Middle frontal gyrus (tissue), 1 donor: ENCODE measurements at regions not wholly inside any gene's neighbourhood (a gene's known extent, or its start where the extent isn't known, plus 50 kb on each side); places are given as distances from the start of the nearest gene placed in this dataset.

Experiments
- DNase-seq: peaks from one replicate; pipeline ENCODE4 v3.0.0-alpha.2; 2015; ENCODE audit warnings: low spot score; ENCODE audit errors: extremely low spot score

DNA sequence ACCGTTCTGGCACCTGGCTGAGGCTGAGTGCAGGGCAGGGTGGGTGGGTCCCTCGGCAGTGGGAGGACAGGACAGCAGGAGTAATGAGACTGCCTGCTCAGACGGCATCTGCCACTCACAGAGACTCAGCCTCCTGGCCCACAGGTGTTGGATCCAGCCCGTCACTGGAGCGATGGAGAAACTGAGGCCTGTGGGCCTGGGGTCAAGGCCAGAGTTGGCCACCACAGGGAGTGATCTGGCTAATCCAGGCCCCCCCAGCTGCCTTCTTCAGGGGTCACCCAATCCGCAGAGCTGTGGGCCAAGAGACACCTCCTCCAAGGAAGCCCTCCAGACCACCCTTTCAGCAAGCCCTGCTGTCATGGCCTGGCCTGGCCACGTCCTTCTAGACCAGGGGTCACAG, 103.7 kb upstream of the VSTM2B start:
- no peak for DNase-seq

DNA sequence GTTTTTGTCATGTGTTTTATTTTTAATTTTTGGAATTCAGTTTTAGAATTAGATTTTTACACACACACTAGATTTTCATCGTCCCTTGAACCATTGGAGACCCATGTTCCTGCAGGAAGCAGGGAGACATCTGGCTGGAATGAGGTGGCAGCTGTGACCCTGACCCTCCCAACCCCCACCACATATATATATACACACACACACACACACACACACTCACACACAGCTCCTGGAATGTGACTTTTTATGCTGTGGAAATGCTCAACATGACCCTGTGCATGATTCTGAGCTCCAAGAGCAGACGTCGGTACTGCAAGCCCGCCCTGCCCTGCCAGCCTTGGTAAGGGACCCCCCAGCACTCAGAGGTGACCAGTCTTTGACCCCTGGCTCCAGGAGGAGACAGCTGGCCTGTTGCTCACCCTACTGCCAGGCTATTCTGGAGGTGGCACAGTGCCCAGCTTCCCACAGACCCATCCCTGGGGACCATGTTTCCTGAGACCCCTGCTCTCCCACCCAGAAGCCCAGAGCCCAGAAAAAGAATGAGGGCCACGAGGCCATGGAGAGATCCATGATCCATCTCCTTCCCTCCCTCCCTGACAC, 103.2 kb upstream of the VSTM2B start:
- DNase-seq, result no peak

GRCh38 chr19:29428071-29428470, 97.7 kb upstream of the VSTM2B start:
- no peak for DNase-seq

DNA sequence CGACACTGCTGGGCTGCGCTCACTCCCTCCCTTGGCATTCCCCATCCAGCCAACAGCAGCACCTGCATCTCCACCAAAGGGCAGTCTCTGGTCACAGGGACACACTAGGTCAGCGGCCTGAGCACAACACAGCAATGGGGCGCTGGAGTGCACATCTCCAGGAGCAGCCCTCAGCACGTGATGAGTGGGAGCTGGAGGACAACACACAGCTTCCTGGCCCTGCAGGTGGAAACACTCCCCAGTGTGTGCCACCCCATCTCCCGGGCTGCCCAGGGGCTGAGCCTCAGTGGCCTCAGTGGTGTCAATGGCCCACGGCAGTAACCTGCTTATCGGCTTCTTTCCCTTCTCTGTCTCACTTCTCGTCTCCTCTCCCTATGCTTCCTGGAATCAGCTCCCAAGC, 96.8 kb upstream of the VSTM2B start:
- DNase-seq, result no peak

DNA sequence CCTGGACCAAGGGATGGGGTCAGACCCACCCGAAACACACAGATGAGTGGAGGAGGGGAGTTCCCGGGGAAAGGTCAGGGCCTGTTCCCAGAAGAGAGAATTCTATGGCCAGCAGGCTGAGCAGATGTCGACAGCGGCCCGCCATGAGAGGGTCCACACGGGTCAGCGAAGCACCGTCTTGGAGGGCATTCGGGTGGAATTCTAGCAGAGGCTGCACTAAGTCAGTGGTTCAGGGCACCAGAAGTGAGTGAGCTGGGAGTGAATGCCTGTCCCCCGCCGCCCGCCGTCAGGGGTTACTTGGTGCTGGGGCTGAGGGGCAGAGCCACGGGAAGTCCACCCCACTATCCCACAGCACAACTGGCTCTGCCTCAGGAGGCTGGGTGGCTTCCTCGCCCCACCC, 96.2 kb upstream of the VSTM2B start:
- DNase-seq, result no peak

GRCh38 chr19:29431332-29431731, 94.5 kb upstream of the VSTM2B start:
- no peak for DNase-seq

DNA sequence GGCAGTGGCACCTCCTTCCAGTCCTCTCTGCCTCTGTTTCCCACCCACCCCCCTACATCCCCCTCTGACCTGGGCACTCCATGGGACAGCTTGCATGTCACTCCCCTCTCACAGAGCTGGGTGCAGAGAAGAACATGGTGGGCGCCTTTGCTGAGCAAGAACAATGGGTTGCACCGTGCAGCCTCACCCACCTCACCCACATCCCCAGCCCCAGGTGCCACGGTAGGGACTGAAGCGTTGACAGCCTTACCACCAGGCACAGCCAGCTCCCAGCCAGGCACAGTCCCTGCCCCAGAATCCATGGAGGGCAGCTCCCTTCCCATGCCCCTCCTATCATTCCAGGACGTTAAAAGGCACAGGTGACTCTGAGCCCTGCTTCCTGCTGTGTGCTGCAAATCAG, 93.1 kb upstream of the VSTM2B start:
- no peak for DNase-seq

DNA sequence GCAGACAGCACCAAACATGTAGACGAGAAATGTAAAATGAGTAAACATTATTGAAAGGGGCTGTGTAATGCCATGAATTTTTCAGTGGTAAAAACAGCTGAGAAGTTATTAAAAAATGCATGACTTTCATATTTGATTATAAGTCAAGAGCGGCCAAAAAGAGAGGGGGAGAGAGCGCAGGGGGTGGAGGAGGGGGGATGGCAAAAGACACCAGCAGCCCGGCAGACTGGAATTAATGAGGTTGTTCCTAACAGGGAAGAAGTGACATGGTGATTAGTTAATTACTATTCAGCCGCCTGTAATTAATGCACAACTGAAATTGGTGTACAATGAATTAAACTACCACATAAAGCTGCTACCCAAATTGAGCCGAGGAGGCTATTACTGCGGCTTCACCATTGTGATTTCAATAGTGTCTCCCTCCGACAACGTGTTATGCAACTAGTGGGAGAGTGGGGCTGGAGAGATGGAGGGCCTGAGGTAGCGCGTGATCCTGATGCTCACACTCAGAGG, 89.1 kb upstream of the VSTM2B start:
- DNase-seq, result no peak

DNA sequence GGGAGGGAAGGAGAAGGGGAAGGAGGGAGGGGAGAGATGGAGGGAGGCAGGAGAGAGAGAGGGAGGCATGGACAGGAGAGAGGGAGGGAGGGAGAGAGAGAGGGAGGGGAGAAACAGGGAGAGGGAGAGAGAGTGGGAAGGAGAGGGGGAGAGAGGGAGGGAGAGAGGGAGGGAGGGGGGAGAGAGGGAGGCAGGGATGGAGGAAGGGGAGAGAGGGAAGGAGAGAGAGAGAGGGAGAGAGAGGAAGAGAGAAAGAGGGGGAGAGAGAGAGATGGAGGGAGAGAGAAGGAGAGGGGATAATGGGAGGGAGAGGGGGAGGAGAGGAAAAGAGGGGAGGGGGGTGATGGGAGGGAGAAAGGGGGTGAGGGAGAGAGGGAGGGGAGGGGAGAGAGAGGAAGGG, 86.8 kb upstream of the VSTM2B start:
- DNase-seq, result no peak

DNA sequence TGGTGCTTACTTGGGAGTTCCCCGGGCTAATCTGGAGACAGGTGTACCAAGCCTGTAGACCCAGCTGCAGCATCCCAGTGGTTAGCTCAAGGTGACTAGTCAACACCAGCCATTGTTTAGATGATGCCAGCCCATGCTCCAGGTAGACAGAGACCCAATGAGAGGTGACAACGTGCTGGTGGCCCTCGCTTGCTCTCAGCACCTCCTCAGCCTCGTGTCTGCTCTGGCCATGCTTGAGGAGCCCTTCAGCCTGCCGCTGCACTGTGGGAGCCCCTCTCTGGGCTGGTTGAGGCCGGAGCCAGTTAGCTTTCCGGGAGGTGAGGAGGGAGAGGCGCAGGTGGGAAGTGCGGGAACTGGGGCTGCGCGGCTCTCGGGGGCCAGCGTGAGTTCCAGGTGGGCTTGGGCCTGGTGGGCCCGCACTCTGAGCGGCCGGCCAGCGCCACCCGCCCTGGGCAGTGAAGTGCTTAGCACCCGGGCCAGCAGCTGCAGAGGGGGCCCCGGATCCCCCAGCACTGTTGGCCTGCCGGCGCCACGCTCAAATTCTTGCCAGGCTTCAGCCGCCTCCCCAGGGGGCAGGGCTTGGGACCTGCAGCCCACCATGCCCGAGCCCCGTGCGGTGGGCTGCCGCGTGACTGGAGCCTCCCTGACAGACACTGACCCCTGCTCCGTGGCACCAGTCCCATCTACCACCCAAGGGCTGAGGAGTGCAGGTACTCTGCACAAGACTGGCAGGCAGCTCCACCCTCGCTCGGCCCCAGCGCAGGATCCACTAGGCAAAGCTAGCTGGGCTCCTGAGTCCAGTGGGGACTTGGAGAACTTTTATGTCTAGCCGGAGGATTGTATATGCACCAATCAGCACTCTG, 85.9 kb upstream of the VSTM2B start:
- no peak for DNase-seq

GRCh38 chr19:29442094-29442493, 83.7 kb upstream of the VSTM2B start:
- no peak for DNase-seq

DNA sequence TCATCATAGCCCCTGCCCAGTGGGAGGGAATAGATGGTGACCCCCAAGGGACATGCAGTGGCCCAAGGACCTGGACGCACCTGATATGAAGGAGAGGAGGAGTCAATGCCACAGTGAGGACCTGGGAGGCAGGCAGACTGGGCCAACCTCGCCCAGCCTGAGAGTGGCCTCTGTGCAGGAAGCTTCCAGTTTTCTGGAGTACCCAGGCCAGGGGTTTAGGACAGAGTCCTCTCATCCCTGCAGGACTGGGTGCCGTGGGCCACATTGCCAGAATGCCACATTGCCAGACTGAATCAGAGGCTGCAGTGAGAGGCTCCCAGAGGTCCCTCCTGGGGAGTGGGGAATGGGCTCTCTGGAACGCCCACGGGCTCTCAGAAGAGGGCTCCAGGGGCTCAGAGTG, 82.9 kb upstream of the VSTM2B start:
- DNase-seq, result no peak

DNA sequence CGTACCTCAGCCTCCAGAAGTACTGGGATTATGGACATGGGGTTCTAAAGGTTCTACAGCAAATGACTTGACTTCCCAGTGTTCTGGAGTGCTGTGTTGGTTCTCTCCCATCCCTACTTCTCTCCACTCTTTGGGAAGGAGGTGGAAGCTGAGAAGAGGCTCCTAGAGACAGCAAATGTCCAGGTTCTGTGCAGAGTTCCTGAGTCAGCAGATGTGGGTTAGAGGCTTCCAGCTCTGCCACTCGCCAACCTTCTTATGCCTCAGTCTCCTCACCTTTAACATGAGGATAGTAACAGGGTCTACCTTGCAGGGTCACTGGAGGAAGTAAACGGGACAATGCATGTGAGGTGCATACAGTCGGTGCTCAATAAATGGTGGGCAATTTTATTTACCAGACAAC, 80.5 kb upstream of the VSTM2B start:
- DNase-seq, result no peak

DNA sequence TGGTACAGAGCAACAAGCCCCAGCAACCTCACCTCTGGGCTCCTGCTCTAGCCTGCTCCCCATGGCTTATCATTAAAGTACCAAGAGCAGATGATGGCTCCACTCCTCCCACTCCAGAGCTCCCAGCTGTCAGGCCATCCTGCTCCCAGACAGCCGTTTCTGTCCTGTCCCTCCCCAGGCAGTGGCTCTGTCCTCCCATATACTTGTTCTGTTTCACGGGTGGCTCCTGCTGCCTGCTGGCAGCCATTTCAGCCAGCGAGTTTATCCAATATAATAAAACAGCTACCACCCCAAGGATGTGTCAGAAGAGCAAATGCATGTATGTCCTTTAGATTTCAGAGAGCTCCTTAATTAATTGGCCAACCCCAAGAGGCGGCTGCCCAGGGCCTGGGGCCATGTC, 79.4 kb upstream of the VSTM2B start:
- no peak for DNase-seq

DNA sequence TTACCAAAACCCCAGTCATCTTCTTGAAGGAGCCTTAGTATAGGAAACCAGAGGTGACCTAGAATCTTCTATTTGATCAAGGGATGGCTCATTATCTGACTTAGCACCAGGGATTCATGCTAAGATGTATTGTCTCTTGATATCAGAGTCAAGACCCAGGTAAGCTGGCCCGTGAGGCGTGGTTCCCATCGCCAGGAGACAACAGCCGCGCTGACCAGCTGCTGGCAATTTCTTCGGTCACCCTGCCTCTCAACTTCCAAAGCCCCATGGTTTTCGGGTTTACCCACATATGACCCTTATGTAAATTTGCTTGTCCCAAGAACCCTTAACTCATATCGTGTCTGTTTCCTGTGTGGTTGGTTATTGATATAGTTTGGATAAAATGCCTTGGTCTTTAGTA, 77.7 kb upstream of the VSTM2B start:
- DNase-seq, result no peak

DNA sequence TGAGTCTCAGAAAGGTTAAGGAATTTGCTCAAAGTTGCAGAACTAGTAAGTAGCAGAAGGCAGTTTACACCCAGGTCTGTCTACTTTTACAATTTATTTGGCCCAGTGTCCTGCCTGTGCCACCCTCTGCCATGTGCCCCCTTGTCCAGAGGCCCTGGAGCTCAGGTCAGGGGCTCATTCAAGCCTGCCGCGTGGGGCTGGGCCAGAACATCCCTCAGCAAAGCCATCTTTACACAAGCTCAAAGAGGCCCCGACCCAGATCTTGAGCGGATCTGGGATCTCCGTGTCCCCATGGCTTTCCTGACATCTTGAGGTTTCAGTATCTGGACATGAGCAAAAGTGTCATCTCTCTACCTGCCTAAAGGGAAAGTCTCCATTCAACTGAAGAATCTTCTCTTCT, 76.4 kb upstream of the VSTM2B start:
- DNase-seq, result no peak

GRCh38 chr19:29450306-29450705, 75.5 kb upstream of the VSTM2B start:
- DNase-seq, result no peak

DNA sequence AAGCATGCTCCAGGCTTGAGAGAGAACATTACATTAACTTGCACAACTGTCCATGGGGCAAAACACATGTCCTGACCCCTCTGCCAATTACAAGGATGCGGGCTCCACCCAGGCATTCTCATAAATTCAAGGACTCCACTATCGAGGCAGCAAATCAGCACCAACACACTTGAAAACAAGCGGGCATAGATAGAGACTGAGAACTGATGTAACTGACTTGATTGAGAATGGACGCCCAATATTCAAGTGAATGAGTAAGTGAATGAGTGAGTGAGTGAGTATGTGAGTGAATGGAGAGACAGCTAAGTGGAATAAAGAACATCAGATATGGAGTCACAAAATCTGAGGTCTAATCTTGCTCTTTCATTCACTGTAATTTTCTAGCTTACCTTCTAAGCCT, 75.0 kb upstream of the VSTM2B start:
- DNase-seq, result no peak

DNA sequence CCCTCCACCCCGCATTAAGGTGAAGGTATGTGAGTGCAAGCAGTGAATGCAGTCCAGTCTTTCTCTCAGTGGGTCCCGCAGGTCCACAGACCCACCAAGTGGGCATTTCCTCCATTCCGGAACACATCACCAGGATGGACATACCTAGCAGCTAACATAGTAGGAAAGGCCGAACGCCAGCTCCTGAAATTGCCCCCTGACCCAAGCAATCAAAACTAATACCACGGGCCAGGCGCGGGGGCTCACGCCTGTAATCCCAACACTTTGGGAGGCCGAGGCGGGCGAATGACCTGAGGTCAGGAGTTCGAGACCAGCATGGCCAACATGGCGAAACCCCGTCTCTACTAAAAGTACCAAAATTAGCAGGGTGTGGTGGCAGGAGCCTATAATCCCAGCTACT, 71.7 kb upstream of the VSTM2B start:
- no peak for DNase-seq

DNA sequence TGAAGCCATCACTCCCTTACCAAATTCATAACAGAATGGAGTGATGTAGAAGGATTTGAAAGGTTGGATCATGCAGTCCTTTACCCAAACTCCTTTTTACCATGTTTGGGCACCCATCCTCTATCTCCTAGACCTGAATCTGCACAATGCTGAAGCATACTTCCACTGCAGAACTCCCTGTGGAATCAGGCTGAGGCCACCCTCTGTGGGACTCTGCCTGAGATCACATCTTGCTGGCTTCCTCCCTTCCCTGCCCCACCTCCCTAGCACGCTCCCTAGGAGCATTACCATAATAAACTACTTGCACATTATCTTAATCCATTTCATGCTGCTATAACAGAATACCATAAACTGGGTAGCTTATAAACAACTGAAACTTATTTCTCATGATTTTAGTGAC, 68.4 kb upstream of the VSTM2B start:
- no peak for DNase-seq

DNA sequence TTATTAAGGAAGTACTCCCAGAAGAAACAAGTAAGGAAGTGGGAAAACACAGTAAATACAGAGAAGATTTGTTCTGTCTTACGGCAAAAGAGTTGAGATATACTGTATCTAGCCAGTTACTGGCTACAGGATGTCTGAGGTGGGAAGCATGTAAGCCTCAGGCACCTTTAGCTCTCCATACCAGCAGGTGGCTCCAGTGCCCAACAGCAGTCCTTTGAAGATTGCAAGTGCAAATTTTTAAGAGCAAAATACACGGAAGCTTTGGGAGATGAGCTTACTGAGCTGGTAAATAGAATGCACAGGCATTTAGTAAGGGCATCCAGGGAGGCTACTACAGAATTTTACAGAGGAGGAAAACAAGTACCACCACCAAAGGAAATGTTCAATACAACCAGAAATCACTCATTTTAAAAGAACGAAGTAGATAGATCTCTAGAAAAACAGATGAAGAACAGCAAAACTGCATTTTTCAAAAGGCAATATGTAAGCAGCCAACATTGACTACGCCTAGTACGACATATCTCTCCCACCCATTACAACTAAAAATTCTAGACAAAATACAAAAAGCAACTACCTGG, 57.9 kb upstream of the VSTM2B start:
- DNase-seq, result no peak

DNA sequence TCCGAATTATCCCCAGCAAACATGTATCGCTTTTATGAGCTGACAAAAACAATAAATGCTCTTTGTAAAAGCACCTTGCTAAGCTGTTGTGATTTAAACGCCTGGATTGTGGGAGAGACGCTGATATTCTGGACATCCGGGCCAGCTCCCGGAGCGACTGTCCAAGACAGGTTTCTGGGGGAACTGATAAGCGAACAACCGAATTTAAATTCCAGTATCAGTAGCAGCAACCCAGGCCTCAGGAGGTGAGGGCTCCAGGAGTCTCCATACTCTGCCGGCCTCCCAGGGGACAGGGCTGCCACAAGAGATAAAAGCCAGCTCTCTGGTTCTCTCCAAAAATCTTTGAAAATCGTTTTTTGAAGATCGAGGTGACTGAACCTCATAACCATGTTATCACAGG, 50.3 kb upstream of the VSTM2B start:
- no peak for DNase-seq
